SHP77 treated with DMSO at 0.1 percent for 48 hours (cell line): ENCODE measurements at regions not wholly inside any gene's neighbourhood (a gene's known extent, or its start where the extent isn't known, plus 50 kb on each side); places are given as distances from the start of the nearest gene placed in this dataset.
"Not testable (repeated sequence)": the region's sequence is repeated elsewhere in the genome, so short reads cannot be mapped to it uniquely, and the experiment has no call there.

Experiments
- DNase-seq: peaks from one replicate; lab custom pipeline; 2025; lab: John Stamatoyannopoulos, UW

DNA sequence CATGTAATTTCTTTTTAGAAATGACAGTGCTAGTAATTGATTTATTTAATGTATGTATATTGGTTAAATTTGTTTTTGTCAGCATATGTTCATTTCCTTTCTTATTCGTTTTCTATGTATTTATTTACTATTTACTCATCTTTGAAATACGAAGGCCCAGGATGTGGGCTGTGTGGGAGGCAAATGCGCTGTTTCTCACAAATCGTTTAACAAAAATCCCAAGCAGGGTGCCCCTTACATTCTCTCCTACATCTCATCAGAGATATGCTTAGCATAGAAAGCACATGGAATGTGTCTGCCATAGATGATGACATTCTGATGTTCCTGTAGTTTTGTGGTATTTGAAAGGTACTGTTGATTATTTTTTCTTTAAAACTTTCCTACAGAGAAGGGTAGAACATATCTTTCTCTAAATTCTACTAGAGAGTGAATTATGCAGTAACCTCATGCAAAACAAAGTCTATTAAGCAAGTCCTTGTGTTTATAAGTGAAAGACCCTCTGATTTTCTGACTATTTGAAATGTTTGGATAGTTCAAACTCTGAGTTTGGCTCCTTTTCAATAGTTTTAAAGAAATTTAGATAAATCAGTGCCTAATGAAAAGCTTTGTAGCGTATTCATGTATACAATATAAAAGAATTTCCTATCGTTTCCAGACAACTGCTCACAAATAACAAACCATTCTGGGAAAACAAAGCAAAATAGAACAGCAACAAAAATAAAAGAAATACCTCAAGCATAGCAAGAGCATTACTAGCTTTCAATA, 111.1 kb upstream of the VGLL3 start:
- no peak for DNase-seq

DNA sequence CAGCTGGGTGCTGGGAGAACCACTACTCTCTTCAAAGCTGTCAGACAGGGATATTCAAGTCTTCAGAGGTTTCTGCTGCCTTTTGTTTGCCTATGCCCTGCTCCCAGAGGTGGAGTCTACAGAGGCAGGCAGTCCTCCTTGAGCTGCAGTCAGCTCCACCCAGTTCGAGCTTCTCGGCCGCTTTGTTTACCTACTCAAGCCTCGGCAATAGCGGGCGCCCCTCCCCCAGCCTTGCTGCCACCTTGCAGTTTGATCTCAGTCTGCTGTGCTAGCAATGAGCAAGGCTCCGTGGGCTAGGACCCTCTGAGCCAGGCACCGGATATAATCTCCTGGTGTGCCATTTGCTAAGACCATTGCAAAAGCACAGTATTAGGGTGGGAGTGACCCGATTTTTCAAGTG, 106.8 kb upstream of the VGLL3 start:
- not testable (repeated sequence) for DNase-seq

DNA sequence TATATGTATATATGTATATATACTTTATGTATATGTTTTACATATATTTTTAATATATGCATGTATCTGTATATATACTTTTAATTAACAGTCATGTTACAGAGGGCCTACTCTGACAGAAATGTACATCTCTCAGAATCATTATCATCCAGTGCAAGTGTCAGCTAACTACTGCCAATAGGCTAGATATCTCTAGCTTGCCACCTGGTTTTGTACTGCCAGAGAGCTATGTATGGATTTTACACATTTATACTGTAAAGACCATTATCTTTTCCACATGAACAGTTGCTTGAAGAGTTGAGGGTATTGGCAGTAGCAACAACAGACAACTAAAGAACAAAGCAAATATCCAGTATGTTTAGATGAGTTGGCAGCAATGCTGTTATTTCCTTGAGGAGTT, 99.7 kb upstream of the VGLL3 start:
- DNase-seq = no peak

DNA sequence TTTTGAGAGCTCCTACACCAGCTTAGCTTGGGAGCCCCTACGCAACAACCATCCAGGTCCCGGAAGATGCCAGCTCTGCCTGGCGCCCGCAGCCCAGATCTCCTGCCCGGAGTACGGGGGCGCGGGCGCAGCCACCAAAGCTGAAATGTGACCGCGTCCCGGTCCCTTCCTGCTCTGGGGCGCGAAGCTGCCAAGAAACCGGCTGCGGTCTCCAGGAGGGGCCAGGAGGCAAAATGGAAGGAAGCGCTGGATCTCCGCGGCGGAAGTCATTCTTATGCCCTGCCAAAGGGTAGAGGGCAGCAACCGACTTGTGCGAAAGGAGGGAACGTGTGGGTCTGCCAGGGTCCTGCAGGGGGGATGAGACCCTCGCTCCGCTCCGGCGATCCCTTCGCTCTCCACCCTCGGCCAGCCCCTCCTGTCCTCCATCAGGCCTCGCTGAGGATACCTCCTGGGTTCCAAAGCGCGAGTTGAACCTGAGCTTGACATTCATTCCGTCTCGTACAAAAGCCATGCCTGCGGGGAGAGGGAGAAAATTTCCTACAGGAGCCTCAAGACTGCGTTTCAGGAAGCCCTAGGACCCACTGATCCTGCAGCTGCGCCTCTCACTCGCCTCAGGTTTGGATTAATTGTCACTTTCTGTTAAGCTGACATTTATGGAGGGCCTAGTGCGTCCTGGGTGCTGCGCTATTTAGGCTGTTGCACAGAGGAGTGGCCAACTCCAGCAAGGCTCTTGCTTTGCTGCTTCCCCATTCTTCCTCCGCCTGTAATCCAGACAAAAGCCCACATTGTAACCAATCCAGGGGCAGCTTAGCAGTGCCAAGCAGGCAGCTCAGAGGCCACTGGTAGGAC, 98.3 kb upstream of the VGLL3 start:
- DNase-seq = no peak

DNA sequence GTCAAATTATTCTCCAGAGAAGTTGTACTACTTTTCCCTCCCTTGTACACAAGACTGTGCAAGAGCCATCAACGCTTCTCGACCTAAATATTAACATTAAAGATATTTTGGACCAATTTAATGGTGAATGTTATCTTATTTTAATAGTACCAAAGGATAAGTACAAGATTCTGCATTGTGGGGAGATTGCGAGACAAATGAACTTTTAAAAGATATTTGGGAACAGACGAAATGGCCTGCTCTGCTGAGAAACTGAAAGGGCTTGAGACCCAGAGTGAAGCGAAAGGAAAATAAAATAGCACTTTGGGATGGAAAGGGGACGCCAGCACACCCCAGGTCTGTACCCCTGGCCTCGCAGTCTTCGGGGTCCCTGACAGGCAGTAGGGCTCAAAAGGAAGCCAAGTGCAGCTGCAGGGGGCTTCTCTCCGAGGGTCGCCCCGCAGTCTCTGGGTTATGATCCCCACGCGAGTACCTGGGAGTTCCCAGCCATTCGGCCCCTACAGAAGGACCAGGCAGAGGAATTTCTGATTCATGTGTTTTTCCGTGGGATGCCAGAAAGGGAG, 97.6 kb upstream of the VGLL3 start:
- DNase-seq = no peak

DNA sequence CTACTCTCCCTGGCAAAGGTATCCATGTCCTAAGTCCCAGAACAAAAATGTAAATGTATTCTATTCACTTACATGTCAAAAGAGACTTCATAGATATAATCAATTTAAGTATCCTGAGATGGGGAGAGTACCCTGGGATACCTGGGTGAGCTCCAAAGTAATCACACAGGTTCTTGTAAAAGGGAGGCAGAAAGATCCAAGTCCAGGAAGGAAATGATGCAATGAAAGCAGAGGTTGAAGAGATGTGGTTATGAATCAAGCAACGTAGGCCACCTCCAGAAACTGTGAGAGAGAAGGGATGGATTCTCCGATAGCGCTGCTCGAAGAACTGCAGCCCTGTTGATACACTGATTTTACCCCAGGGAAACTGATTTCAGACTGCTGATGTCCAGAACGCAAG, 93.9 kb upstream of the VGLL3 start:
- DNase-seq = no peak

DNA sequence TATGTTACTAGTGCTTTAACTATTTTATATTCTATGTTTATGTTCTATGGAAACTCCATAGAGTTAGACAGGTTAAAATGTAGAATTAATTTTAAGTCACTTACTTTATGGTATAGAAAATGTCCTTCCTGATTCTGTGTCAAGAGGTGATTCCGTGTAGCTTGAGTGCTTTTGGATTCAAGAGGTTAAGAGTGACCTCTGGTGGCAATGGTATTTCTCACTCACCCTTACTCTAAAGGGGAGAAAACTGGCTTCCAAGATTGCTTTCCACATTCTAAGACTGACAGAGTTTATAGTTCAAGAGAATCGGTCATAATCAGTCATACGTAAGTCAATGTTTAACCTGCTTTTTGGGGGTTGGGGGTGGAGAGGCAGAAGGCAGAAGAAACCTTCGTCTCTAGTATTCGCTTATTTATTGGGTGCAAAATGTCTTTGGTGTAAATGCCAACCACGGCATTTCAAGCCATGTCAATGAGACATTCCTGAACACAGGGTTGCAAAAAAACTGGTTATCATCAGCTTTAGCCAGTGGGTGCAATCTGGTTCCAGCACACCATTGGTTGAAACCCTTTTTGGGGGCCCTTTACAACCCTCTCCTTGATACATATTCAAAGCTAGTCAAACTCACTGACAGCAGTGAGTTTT, 92.0 kb upstream of the VGLL3 start:
- DNase-seq = no peak

DNA sequence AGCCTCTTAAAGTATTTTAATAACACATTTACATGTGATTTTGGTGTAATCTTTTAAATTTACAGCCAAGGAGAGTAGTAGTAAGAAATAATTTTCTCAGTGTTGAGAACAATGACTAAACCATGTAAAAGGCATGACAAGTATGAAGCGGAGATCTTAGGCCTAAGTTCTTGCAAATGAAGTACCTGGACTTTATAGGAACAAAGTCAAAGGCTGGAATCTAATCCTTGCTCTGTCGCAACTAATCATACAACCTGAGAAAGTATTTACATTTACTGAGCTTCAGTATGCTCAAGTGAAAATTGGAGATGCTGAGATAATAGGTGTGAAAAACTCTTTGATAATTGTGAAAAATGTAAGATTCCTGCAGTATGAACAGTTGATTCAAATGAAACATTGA, 86.4 kb upstream of the VGLL3 start:
- DNase-seq = no peak

DNA sequence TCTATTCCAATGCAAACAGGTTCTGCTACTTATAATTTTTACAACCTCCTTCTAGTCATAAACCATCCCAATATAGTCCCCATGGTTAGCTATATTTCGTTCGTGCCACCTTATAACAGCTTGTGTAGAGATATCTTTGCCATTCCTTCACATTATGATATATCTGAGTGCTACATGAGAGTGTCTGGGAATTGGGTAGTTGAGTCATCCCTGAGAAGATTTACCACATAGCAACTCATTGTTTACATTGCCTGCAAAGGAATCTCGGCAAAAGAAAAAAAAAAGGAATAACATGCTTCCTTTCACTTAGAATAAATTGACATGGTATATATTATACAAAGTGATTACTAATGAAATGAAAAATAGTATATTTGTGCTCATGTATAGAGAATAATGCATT, 86.0 kb upstream of the VGLL3 start:
- DNase-seq = no peak

DNA sequence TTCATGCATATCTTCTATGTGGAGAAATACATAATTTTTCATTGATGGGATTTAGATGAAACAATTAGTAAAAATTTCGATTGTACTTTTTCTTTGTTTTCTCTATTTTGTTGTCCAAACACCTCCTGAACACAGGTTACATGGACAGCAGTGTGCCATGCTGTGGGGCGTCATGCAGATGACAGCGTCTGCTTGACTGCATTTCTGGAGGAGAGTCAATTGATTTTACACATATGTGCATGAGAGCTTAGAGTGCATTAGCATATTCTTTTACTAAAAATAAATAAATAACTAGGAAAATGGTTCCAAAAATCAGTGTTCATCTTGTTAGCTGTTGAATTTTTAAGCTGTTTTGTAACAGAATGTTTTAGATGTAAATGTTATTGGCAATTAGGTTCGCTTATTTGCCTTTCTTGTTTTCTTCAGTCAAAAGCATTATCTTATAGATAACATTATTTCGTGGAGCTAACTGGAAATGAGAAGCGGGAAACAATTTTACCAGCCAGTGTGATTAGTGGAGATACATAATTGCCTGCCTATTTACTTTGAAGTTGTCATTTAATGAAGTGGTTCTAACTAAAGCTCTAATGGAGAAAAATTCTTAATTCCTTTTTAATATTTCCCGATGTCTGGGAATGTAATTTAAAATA, 82.7 kb upstream of the VGLL3 start:
- no peak for DNase-seq

DNA sequence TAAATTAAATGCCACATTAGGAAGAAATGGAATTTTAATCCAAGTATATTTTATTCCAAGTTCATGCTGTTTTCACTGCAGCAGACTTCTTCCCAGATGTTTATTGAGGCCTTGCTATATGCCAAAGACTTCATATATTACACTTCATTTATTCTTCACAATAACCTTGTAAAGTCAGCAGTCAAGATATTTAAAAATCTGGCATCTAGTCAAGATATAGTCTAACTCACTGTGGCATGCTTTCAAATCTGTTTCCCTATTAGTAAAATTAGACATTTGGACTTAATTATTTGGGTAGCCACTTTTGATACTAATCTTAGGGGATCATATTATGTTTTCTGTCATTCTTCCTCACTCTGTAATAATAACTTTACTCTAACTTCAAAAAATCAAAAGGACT, 81.5 kb upstream of the VGLL3 start:
- DNase-seq = no peak

DNA sequence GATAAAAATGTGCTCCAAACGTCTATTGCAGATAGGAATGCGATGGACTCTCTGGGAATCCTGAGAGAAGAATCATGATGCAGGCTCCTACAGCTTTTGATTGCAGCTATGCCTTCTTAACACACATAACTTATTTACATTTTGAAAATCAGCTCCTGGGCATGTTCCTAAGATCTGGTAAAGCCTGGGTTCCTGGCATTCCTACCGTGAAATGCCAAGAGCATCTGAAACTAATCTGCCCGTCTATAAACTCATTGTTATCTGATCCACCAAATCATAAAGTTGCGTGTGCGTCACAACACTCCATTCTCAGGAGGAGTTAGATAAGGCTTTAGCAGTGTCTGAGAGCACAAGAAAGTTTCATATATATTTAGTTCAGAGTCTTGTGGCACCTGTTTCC, 79.0 kb upstream of the VGLL3 start:
- DNase-seq = no peak

DNA sequence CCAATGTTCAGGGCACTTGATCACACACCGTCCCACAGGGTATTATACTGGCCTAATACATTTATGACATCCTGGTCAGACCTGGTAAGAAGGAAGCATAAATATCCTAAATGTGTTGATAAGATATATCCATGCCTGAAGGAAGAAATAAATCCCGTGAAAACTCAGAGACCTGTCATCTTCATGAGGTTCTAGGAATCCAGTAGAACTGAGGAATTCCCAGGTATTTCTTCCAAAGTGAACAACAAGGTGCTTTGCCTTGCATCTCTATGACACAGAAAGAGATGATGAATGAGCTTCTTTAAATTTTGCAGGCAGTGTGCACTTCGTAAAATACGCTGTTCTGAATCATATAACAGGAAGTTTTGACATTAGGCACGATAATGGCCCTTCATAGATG, 78.1 kb upstream of the VGLL3 start:
- no peak for DNase-seq

DNA sequence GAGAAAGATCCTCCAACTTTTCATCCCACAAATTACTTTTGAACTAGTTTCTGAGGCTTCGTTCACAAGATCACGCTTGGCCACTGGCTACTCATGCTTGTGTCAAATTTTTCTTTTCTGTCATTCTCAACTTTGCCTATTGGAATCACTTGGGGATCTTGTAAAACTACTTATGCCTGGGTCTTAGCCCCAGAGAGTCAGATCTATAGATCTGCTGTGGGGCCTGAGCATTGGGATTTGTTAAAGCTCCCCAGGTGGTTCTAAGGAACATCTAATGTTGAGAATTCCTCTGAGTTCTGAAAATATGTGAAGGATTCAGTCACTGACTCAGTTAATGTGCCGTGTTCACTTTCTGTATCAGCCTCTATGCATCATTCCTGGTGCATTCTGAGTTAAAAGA, 71.7 kb upstream of the VGLL3 start:
- DNase-seq = no peak

DNA sequence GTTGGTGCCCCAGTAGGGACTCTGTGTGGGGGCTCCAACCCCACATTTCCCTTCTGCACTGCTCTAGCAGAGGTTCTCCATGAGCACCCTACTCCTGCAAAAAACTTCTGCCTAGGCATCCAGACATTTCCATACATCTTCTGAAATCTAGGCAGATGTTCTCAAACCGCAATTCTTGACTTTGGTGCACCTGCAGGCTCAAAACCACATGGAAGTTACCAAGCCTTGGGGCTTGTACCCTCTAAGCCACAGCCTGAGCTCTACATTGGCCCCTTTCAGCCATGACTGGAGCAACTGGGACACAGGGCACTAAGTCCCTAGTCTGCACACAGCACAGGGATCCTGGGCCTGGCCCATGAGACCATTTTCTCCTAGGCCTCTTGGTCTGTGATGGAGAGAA, 66.5 kb upstream of the VGLL3 start:
- no peak for DNase-seq

DNA sequence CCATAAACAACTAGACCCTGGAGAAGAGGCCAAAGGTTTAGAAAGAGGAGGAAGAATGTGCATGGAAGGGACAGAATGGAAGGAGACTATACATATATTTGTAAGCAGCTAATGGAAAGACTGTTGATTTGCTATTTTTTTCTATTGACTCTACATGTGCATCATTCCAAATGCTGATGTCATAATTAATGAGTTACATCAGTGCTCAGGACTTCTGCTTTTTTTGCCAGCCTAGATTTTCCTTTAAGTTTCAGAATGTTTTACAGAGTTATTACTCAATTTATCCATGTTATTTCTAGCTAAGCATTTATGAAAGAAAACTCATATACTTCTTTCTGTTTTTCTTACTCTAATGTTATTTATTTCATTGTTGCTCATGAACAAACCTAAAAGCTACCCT, 62.6 kb upstream of the VGLL3 start:
- no peak for DNase-seq

DNA sequence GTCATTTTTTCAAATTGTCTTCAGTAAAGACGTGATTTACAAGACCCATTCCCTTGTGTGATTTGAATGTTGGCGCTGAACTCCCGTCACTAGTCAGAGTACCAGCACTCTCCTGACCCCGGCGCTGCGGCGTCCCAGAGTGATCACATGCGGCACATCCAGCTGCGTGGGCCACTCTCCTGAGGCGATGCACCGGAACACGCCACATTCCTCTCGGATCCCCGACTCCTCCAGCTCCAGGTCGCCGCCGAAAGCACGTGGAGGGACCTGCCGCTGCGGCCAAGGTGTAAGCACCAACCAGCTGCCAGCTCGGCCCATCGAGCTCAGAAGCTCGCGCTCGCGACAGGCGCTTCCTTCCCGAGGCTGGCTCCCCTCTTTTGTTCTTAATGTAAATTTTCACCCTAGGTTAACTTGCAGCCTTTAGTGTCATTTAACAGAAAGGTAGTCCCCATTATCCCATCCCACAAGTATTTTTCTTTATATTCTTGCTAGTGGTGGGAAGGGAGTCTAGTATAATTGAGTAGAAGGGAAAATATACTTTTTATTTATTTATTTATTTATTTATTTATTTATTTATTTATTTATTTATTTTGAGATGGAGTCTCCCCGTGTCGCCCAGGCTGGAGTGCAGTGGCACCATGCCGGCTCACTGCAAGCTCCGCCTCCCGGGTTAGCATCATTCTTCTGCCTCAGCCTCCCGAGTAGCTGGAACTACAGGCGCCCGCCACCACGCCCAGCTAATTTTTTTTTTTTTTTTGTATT, 61.7 kb upstream of the VGLL3 start:
- no peak for DNase-seq

DNA sequence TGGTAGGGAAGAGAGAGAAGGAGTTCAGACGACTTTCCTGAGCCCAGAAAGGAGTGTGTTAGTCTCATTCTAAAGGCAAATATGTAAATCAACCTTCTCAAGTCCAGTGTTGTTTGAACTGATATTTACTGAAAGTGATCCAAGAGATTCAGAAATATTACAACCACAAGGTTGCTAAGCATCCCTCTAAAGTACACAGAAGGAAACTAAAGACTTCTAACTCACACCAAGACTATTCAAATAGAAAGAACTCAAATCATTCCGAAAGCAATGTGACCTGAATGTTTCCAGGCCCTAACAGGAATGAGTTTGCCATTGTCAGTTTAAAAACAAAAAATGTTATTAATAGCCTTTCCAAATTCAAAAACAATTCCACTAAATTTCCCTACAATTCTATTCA, 56.9 kb upstream of the VGLL3 start:
- no peak for DNase-seq

DNA sequence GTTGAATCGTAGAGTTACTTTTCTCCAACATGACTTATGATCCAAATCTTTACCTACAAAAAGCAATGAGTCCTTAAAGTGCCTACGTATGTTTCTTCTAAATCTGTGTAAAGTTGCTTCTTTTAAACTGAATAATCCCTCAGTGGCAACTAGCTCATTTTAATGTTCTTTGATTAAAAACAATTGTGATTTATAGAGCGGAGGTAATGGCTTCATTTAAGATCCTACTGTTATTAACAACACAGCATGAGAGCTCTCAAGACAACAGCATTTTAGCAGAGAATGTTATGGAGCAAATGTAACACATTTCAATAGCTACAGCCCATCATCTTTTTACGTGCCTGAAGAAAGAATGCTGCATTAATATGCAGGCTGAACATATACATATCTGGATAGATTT, 55.3 kb upstream of the VGLL3 start:
- no peak for DNase-seq

DNA sequence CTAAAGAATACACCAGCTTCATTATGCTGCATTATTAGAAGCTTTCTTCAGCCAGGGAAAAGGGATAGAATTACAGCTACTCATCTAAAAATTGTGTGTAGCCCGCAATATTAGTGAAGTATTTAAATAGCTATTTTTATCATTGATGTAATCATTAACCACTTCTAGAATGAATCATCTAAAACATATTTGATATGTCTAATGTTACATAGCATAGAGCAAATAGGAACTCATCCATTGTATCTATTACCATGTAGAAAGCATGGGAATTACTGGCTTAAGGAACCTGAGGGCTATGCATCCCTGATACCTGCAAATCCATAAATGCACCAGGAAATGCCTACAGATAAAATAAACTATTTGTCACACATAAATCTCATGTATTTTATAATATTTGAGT, 54.5 kb upstream of the VGLL3 start:
- no peak for DNase-seq

DNA sequence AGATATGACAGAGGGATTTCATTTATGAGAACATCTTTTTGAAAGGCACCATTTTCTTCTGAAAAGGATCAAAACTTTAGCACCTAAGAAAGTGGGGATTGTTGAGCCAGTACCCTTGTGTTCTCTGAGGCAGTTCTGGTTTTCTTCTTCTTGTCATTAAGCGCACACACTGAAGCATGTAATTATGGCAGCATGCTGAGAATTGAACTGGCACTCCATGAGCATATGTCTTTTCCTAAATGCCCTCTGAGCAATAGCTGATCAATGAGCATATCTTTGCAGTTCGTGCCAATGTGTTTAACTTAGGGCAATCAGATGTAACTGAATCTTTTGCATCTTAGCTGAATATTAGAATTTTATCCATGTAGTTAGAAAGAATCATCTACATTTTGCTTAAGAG, 53.9 kb upstream of the VGLL3 start:
- no peak for DNase-seq

DNA sequence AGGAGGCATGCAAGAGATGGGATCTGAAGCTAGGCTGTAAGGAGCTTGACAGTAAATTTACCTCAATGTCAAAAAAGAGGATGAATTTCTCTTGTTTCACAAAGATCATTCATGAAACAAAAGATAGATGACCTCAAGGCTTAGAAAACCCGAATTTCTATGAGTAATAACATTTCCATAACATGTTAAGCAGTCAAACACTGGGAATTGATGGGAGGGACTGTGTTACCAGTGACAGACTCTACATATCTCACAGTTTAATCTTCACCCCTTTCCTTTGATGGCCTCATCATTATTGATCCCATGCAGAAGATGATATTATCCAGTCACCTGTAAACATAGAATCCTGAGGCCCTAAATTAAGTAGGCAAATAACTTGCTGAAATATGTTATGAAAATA, 53.5 kb upstream of the VGLL3 start:
- DNase-seq = no peak
